HG03066 (cell line): ENCODE measurements at regions not wholly inside any gene's neighbourhood (a gene's known extent, or its start where the extent isn't known, plus 50 kb on each side); places are given as distances from the start of the nearest gene placed in this dataset.
"Not testable (repeated sequence)": the region's sequence is repeated elsewhere in the genome, so short reads cannot be mapped to it uniquely, and the experiment has no call there.

Source experiments
- ATAC-seq: cut with Tn5 transposase; IDR thresholded peaks from one replicate; pipeline ENCODE4 v1.9.1; 2021; ENCODE audit warnings: low read depth; ENCODE audit not compliant: unreplicated experiment

GRCh38 chr2:235421618-235422017, 72.2 kb upstream of the AGAP1 start:
- no peak for ATAC-seq

GRCh38 chr2:235430366-235431083, 63.3 kb upstream of the AGAP1 start:
- ATAC-seq: no peak

- no peak for ATAC-seq
Observed at GRCh38 chr2:235432741-235433520, 60.9 kb upstream of the AGAP1 start.

- ATAC-seq: no peak
Observed at GRCh38 chr2:235433860-235434259, 60.0 kb upstream of the AGAP1 start.

- no peak for ATAC-seq
Observed at GRCh38 chr2:235439959-235440662, 53.7 kb upstream of the AGAP1 start.

GRCh38 chr2:235443580-235443979, 50.3 kb upstream of the AGAP1 start:
- not testable (repeated sequence) for ATAC-seq
